GM19238 (cell line): ENCODE measurements at regions not wholly inside any gene's neighbourhood (a gene's known extent, or its start where the extent isn't known, plus 50 kb on each side); places are given as distances from the start of the nearest gene placed in this dataset.
"Not testable (repeated sequence)": the region's sequence is repeated elsewhere in the genome, so short reads cannot be mapped to it uniquely, and the experiment has no call there.

Experiments used
- DNase-seq: peaks from one replicate; pipeline ENCODE4 v3.0.0; 2011; ENCODE audit warnings: low spot score; ENCODE audit not compliant: insufficient read length

DNA sequence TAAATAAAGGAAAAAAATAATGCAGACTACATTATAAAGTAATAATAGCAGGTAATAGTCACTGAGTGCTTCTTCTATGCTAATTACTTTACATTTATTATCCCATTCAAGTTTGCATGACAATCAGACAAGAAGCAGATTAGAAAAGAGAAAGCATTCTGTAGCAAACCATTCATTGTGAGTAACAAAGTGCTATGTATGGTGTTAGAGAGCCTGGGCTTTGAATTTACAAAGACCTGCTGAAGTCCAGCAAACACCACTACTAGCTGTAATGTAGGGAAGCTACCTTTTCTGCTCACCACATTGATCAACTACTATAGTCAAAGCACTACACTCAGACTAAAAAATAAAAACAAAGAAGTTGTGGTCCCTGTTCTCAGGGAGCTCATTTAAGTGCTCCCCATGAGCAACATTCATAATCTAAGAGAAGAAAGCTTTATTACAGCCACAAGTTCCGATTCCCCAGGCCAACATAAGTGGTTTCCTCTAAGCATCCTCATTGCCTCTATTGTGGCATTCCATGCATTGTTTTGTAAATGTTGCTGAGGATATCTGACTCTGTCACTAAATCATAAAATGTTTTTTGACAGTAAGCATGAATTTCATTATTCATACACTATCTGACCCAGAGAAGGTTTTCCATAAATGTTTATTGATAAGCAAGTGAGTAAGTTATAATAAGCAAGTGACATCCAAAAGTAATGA lies 108.5 kb downstream of the FOXD4L6 start:
- not testable (repeated sequence) for DNase-seq

DNA sequence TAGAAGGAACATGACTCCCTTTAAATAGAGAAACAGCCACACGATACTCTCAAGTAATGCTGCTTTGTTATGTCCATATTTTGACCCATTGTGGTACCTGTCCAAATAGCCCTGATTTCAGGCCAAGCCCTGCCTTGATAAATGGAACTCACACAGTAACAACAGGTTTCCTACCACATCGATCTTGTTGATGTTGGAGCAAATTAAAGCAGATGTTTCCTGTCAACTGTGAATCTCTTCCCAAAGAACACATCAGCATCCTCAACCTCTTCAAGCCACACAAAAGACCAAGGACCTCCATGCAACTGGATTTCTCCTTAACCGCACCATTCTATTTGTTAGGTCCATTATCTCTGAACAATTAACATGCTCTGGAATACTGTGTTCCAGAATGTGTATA lies 109.5 kb downstream of the FOXD4L6 start:
- not testable (repeated sequence) for DNase-seq

DNA sequence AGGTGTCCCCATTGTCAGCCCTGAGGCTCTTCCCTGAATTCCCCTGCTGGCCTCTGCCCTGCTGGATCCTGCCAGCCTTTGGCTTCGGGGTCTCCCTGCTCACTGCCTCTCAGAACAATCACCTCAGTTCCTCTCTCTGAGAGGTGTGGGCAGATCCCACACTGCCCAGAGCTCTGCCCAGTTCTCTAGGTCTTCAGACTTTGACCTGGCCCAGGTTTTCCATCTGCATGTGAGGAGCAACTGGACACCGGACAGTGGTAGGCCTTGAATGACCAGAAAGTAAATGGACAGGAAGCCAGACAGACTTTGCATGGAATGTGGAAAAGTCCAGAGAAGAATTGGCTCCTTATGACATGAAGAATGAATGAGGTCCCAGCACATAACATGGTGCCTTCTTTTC lies 111.8 kb downstream of the FOXD4L6 start:
- DNase-seq, result not testable (repeated sequence)

DNA sequence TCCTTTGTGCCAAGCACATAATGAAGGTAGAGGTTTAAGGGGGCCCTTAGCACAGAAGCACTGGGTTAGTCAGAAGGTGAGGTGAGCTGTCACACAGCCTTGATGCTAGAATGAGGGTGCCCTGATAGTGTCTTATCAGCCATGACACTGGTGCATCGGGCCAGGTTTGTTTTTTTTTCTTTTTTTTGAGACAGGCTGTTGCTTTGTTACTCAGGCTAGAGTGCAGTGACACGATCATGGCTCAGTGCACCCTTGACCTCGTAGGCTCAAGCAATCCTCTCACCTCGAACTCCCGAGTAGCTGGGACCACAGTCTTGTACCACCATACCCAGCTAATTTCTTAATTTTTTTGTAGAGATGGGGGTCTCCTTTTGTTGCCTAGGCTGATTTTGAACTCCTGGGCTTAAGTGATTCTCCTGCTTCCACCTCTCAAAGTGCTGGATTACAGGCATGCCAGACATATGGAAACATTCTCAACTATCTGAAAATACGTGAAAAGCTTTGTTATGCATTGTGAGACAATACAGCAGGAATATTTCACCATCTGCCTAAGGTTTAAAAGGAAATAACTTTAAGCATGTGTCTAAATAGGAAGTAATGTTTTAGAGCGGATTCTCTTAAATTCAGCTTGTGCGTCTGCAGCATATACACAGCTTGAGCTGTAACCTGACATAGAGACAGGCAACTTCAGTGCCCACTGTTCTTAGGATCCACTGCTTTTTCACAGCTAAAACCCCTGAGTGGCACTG lies 128.4 kb downstream of the FOXD4L6 start:
- DNase-seq, result not testable (repeated sequence)

DNA sequence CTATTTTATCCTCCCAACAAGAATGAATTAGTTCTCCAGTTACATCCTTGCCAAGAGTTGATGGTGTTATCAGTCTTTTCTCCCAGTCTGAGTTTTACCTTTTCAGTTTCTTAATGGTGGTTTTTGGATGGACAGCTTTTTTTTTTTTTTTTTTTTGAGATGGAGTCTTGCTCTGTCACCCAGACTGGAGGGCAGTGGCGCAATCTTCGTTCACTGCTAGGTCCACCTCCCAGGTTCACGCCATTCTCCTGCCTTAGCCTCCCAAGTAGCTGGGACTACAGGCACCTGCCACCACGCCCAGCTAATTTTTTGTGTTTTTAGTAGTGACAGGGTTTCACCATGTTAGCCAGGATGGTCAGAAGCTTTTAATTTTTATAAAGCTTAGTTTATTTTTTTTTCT lies 133.0 kb downstream of the FOXD4L6 start:
- DNase-seq, result not testable (repeated sequence)

DNA sequence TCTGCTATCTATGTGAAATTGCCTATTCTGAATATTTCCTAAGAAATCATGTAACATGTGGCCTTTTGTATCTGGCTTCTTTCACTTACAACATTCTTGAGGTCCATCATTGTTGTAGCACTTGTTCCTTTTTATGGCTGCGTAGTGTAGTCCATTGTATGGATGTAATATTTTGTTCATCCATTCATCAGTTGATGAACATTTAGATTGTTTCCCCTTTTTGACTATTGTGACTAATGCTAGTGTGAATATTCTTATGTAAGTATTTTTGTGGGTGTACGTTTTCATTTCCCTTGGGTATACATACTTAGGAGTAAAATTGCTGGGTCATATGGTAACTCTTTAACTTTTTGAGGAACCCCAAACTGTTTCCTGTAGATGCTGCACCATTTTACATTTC lies 134.6 kb downstream of the FOXD4L6 start:
- DNase-seq, result not testable (repeated sequence)

DNA sequence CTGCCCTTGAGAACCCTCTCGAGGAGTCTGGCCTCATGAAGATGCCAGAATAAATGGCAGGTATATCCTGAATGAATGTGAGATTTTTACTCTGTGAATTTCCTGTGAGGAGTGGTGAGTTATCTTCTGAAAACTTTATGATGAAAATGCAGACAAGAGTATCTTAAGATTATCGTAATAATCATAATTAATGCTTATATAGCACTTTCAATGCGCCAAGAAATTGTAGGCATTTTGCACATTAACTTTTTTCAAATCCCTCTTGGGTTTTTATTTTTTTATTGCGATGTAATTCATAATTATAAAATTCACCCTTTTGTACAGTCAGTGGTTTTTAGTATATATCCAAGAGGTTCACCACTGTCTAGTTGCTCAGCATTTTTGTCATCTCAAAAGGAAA lies 135.1 kb downstream of the FOXD4L6 start:
- not testable (repeated sequence) for DNase-seq

DNA sequence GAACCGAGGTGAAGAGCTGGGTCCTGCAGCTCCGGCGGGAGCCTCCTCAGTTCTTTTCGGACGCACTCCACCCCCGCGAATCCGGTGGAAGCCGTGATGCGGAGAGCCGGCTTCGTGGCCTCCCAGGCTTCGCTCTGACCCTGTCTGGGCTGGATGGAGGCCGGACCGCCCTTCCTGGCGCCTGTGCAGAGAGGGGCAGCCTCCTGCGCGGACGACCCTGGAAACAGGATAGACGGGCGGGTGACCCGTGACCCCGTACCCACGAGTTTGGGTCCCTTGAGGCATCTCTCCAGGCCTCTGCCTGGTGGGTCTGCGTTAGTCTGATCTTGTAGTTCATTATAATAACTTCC lies 136.0 kb downstream of the FOXD4L6 start:
- DNase-seq, result not testable (repeated sequence)

DNA sequence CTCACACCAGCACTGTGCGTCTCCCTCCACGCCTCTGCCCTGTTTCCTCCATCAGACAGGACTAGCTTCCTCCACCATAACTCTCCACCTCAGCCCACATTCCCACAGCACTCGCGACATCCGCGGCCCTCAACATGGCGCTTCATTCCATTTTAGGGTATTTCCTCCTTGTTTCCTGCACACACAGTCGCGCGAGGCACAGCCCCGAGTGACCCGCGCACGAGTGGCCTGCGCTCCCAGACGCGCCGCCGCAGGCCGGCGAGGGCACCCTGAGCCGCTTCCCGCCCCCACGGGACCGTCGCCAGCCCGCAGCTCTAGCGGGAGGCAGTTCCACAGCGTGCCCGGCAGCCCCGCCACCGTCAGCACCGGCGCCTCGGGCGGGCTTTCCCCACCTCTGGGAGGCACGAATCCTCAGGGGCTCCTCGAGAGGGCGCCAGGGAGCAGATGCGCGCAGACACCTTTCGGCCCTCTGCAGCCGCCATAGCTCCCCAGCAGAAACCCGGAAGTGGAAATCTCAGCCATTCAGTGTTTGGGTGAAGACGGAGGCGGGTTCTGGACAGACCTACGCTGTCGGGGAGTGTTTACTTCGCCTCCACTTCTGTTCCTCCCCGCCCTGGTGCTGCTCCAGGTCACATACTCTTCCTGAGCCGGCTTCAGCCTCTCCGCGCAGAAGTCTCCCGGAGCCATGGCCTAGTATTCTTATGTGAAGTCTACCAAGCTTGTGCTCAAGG lies 136.6 kb downstream of the FOXD4L6 start:
- DNase-seq, result peak; percentile 48

DNA sequence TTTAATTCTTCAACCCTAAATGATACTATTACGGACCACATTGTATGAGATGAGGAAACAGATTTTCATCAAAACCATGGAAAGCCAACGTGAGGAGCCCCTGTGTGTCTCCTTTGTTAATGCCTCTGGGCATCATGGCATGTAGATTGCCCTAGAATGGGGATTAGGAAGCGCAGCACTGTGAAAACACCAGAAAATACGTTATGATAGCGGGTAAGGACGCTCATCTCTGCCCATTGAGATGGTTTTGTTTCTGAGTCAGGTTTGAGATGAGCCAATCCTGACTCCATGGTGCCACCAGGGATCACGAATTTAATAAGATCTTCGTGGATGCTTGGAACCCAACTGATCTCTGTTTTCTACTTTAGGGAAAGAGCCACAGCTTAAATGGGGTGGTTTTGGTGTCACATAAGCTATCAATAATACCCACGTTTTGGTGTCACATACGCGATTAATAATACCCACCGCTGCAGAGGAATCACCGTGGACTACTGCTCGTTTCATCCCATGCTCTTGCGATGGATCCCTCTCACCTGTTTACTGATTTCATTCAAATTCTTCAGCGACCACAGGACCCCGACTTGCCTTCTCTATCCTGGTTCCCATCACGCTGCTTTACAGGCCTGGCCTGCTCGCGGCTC lies 137.3 kb downstream of the FOXD4L6 start:
- DNase-seq, result not testable (repeated sequence)

DNA sequence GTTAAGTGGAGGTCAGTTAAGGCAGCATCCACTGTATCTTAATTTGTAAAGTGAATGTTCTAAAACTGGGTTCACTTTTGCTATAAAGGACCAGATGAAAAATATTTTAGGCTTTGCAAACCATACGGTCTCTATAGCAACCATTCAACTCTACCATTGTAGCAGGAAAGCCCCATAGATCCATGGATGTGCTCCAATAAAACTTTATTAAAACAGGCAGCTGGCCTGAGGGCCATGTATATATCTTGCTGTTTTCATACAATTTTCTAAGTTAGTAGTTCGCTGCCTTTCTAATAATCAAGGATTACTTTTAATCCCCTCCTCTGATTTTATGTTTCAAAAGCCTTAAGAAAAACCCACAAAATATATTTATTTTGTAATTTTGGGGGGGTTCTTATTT lies 142.1 kb downstream of the FOXD4L6 start:
- not testable (repeated sequence) for DNase-seq

DNA sequence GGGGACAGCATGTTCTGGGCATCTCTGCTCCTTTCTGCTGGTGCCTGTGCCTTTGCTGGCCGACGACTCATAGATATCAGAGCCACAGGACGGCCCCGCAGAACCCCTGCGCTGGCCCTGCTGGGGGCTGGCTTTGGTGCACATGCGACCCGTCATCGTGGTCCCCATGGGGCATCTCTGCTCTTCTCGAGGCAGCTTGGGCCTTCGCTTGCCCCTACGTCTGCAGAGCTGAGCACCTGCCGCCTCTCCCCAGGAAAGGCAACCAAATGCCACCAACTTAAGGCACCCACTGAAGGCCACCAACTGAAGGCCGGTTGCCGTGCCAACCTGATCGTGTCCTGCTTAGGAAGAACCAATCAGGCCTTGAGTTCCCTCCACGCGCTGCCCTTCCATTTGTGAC lies 153.1 kb downstream of the FOXD4L6 start:
- not testable (repeated sequence) for DNase-seq

DNA sequence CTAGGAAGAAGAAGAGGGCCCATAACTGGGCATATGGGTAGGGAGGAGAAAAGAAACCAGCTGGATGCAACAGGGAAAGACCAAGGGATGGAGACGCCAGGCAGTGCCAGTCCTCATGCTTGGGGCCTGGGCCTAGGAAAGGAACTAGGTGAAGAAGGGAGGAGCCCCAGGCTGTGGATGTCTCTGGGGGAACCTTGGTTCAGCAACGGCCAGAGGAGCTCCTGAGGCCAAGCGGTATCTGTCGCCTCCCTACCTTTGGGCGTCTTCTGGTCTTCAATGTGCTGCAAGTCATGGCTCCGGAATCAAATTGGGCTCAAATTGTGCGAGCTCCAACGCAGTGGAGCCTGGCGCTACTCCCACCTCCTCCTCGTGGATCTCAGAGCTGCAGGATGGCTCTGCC lies 153.6 kb downstream of the FOXD4L6 start:
- DNase-seq, result not testable (repeated sequence)

DNA sequence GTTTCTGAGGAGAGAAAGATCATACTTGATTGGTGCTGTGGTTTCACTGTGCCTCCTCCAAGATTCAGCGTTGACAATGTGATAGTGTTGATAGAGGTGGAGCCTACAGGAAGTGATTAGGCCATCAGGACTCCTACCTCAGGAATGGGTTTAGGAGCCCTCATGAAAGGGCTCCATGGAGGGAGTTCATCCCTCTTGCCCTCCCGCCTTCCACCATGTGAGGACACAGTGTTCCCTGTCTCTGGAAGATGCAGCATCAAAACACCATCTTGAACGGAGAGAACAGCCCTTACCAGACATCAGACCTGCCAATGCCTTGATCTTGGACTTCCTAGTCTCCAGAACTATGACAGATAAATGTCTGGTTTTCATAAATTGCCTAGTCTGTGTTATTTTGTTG lies 156.7 kb downstream of the FOXD4L6 start:
- DNase-seq, result not testable (repeated sequence)

DNA sequence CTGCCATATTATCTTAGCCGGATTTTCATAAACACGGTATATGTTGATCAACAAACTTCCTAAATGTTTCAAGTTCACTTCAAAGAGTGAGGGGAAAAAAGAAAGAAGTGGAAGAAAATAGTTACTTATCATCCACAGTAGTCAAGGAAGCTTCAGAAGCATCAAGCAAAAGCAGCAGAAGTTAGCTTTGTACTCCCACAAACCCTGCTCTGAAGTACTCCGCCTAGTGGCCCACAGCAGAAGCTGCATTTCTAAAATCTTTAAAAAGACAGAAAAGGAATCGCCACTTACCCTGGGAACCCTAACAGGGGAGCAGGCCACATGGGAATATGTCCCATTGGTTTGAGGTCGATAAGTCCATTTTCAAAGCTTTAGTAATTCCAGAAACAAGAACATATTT lies 158.1 kb downstream of the FOXD4L6 start:
- not testable (repeated sequence) for DNase-seq

DNA sequence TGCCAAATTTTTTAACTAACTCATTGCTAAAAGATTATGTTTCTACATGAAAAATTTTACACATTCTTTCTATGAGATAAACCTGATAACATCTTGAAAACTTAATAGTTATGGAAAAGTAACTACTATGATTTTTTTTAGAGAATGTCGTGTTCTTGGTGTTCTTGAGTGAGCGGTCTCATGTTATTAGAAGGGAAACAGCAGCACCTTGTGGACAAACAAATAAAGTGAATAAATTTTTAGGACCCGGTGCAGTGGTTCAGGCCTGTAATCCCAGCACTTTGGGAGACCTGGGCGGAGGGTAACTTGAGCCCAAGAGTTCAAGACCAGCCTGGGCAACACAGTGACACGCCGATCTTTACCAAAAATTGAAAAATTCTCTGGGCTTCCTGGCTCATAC lies 166.0 kb downstream of the FOXD4L6 start:
- DNase-seq, result not testable (repeated sequence)

DNA sequence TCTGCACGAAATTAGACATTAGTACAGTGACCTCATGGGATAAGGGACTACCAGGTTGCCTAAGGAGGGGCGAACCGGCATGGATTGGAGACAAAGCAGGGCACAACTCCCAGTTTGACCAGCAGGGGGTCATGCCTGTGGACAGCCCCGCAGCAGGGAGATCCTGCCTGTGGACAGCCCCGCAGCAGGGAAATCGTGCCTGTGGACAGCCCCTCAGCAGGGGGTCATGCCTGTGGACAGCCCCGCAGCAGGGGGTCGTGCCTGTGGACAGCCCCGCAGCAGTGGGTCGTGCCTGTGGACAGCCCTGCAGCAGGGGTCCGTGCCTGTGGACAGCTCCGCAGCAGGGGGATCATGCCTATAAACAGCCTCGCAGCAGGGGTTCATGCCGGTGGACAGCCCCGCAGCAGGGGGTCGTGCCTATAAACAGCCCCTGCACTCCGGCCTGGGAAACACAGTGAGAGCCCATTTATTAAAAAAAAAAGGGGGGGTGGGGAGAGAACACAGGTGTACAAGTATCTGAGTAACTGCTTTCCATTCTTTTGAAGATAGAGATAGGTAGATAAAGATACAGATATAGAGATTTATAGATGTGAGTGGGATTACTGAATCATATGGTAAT lies 176.5 kb downstream of the FOXD4L6 start:
- not testable (repeated sequence) for DNase-seq

DNA sequence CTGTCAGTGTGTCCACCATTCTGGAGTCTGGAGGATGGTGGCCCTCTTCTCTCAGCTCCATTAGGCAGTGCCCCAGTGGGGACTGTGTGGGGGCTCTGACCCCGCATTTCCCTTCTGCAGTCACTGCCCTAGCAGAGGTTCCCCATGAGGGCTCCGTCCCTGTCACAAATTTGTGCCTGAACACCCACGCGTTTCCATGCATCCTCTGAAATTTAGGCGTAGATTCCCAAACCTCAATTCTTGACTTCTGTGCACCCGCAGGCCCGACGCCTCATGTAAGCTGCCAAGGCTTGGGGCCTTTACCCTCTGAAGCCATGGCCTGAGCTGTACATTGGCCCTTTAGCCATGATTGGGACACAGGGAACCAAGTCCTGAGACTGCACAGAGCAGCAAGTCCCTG lies 182.3 kb downstream of the FOXD4L6 start:
- not testable (repeated sequence) for DNase-seq

DNA sequence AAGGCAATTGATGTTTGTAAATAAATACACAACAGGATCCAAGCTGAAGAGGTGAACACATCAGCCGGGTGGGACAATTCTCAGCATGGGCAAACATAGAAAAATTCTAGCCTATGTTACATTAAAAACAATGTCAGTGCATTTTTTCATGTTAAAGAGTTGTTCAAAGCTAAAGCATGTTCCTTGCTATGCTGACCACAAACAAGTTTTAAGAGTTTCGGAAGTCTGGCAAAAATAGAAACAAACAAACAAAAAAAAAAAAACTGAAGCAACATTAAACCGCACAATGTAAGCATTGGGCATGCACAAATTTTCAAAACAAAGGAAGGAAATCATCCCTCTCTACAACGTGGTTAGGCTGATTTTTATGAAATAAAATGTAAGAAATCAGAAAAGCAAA lies 185.8 kb downstream of the FOXD4L6 start:
- not testable (repeated sequence) for DNase-seq

DNA sequence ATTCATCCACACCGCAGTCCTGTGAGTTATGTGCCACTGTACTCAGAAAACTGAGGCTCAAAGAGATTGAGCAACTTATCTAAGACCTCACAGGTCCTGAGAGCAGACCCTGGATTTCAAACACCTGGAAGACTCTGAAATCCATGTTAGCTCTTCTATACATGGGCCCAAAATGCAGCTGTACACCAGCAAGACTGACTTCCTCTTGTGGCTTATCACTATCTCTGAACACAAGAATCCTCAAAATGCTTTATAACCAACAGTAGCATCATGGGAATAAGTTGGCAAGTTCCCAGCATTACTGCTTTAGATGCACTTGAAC lies 188.6 kb downstream of the FOXD4L6 start:
- not testable (repeated sequence) for DNase-seq

DNA sequence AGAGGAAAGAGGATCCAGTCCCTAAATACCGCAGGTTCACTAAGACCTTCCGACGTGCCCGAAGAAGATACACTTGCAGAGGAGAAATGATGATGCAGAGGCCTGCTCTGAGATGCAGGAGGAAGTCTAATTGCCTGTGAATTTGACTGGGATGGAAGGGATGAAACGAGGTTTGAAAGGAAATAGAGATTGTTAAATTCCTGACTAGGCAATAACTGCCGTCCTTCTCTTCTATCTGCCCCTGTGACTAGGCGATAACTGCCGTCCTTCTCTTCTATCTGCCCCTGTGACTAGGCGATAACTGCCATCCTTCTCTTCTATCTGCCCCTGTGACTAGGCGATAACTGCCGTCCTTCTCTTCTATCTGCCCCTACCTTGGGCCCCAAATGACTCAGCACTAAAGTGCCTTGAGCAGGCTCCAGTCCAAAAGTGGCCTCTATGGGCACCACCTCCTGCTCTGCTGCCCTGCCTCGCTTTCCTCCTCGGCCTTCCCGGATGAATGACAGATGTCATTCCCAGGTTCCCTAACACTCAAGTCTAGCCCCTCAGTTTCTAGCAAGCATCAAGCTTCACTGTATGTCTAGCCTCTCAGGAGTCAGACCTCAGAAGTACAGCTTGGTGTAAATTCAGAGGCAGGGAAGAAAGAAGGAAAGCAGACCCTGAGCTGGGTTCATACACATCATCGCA lies 189.1 kb downstream of the FOXD4L6 start:
- DNase-seq, result not testable (repeated sequence)
